ENCODE measurements at regions not wholly inside any gene's neighbourhood (a gene's known extent, or its start where the extent isn't known, plus 50 kb on each side); places are given as distances from the start of the nearest gene placed in this dataset.

DNA sequence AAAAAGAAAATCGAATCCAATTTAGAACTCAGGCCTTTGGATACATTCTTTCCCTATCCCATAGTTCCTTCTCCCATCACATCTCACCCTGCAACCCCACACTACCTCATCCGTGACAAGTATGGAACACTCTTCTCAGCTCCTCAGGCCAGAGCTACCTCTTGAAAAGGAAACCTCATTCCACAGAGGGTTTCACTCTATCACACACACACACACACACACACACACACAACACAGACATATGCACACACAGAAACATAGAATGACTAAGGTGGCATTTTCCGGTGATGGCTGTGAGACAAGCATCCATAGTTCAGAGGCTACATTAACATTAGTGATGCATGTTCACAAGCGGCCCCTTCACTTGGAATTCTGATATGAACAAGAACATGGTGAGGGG lies 122.0 kb upstream of the HES1 start:
- Mint-ChIP-seq H3K4me3 (ENCODE audit: unreplicated experiment) (no peak overlapping the region), H3K36me3 (ENCODE audit: low read depth, unreplicated experiment) (no peaks in the 10 kb centered on the region), H3K27ac (ENCODE audit: unreplicated experiment) (no peak overlapping the region), H3K27me3 (ENCODE audit: unreplicated experiment) (peaks cover 3% of the 10 kb centered on the region), H3K9me3 (ENCODE audit: unreplicated experiment) (no peaks in the 10 kb centered on the region), H3K4me1 (ENCODE audit: unreplicated experiment) (peaks cover 3% of the 10 kb centered on the region)
- TF ChIP-seq, protein P1, sequence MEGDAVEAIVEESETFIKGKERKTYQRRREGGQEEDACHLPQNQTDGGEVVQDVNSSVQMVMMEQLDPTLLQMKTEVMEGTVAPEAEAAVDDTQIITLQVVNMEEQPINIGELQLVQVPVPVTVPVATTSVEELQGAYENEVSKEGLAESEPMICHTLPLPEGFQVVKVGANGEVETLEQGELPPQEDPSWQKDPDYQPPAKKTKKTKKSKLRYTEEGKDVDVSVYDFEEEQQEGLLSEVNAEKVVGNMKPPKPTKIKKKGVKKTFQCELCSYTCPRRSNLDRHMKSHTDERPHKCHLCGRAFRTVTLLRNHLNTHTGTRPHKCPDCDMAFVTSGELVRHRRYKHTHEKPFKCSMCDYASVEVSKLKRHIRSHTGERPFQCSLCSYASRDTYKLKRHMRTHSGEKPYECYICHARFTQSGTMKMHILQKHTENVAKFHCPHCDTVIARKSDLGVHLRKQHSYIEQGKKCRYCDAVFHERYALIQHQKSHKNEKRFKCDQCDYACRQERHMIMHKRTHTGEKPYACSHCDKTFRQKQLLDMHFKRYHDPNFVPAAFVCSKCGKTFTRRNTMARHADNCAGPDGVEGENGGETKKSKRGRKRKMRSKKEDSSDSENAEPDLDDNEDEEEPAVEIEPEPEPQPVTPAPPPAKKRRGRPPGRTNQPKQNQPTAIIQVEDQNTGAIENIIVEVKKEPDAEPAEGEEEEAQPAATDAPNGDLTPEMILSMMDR (IDR thresholded peaks at IDR 0.05; ENCODE audit: unreplicated experiment), result no peak
- no peak for DNase-seq (ENCODE audit: low spot score)

DNA sequence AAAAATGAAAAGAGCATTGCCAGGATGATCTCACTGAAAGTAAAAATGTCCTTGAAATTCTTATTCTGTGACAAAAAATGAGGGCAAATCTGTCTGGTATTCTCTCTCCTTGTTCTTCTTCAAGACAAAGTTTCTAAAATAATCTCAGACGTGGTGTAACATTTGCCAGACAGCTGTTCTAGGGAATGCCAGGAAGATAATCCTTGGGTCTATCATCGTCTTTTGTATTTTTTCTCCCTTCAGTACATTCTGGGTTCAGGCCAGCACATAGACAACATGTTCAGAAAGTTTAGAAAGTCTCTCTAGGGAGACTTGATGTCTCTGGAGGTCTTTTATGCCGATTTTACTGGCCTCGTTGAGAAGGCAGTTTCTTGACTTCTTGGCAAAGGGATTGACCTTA lies 121.2 kb upstream of the HES1 start:
- Mint-ChIP-seq H3K27me3 (ENCODE audit: unreplicated experiment) (peaks cover 5% of the 10 kb centered on the region), H3K9me3 (ENCODE audit: unreplicated experiment) (no peaks in the 10 kb centered on the region), H3K36me3 (ENCODE audit: low read depth, unreplicated experiment) (no peaks in the 10 kb centered on the region), H3K4me3 (ENCODE audit: unreplicated experiment) (no peak overlapping the region), H3K4me1 (ENCODE audit: unreplicated experiment) (no peaks in the 10 kb centered on the region), H3K27ac (ENCODE audit: unreplicated experiment) (no peak overlapping the region)
- TF ChIP-seq, protein P1 (IDR thresholded peaks at IDR 0.05; ENCODE audit: unreplicated experiment), result no peak
- DNase-seq (ENCODE audit: low spot score), result no peak

- Mint-ChIP-seq H3K36me3 (ENCODE audit: low read depth, unreplicated experiment) (no peaks in the 10 kb centered on the region), H3K4me3 (ENCODE audit: unreplicated experiment) (no peak overlapping the region), H3K27ac (ENCODE audit: unreplicated experiment) (no peak overlapping the region), H3K27me3 (ENCODE audit: unreplicated experiment) (peaks cover 7% of the 10 kb centered on the region), H3K9me3 (ENCODE audit: unreplicated experiment) (no peaks in the 10 kb centered on the region), H3K4me1 (ENCODE audit: unreplicated experiment) (peaks cover 3% of the 10 kb centered on the region)
- no peak for DNase-seq (ENCODE audit: low spot score)
- TF ChIP-seq, protein P1 (IDR thresholded peaks at IDR 0.05; ENCODE audit: unreplicated experiment), result no peak
These were observed 116.4 kb upstream of the HES1 start for GRCh38 chr3:194019398-194020165.

DNA sequence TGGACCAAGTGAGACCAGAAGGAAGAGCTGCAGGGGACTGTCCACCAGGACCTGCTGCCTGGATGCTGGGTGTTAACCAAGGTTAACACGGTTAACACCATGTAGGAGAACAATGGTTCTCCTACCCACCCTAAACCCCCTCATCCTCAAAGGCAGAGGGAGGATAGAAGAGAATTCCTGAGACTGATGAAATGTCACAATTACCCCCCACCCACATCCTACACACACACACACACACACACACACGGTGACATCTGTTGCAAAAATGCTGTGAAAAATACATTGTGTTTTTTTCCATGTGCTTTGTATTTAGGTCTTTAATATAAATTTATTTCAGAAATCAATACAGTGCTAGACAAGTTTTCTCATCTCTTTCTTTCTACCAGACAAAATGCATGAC lies 113.9 kb upstream of the HES1 start:
- Mint-ChIP-seq H3K27ac (ENCODE audit: unreplicated experiment) (no peak overlapping the region), H3K27me3 (ENCODE audit: unreplicated experiment) (peaks cover 8% of the 10 kb centered on the region), H3K36me3 (ENCODE audit: low read depth, unreplicated experiment) (no peaks in the 10 kb centered on the region), H3K4me1 (ENCODE audit: unreplicated experiment) (peaks cover 3% of the 10 kb centered on the region), H3K4me3 (ENCODE audit: unreplicated experiment) (no peak overlapping the region), H3K9me3 (ENCODE audit: unreplicated experiment) (no peaks in the 10 kb centered on the region)
- no peak for DNase-seq (ENCODE audit: low spot score)
- TF ChIP-seq, protein P1 (IDR thresholded peaks at IDR 0.05; ENCODE audit: unreplicated experiment), result no peak

- no peaks in the 10 kb centered on the region for H3K36me3 Mint-ChIP-seq (ENCODE audit: low read depth, unreplicated experiment)
- TF ChIP-seq, protein P1 (IDR thresholded peaks at IDR 0.05; ENCODE audit: unreplicated experiment), result no peak
- H3K27me3 Mint-ChIP-seq (ENCODE audit: unreplicated experiment), result peaks cover 8% of the 10 kb centered on the region
- peaks cover 3% of the 10 kb centered on the region for H3K4me1 Mint-ChIP-seq (ENCODE audit: unreplicated experiment)
- DNase-seq (ENCODE audit: low spot score), result no peak
- no peak overlapping the region for H3K4me3 Mint-ChIP-seq (ENCODE audit: unreplicated experiment)
- no peak overlapping the region for H3K27ac Mint-ChIP-seq (ENCODE audit: unreplicated experiment)
- H3K9me3 Mint-ChIP-seq (ENCODE audit: unreplicated experiment), result no peaks in the 10 kb centered on the region
These were observed 113.1 kb upstream of the HES1 start for GRCh38 chr3:194022816-194023215.

All from endothelial cell (in vitro differentiated cells).